CD8-positive, alpha-beta memory T cell (primary cell): ENCODE measurements at regions not wholly inside any gene's neighbourhood (a gene's known extent, or its start where the extent isn't known, plus 50 kb on each side); places are given as distances from the start of the nearest gene placed in this dataset.

ENCODE experiments used
- CTCF ChIA-PET: fragments of 350-600 bp; sonication (Branson Sonifier 250); formaldehyde crosslinking; loops from one replicate; lab custom pipeline; 2021; ENCODE audit warnings: antibody characterized with exemption; lab: Charles Lee
- POLR2A ChIA-PET: fragments of 350-600 bp; sonication (Branson Sonifier 250); formaldehyde crosslinking; loops from one replicate; lab custom pipeline; 2021; ENCODE audit warnings: antibody characterized with exemption; lab: Charles Lee
- DNase-seq, 5 donors: peaks; one replicate each; pipeline versions ENCODE4 v3.0.0 to v3.0.0-alpha.2; 2020 to 2022; ENCODE audit warnings: mixed read lengths in 1 of 5
- H3K27ac ChIP-seq: one replicate; pipeline ENCODE4 v1.7.0; 2013; ENCODE audit warnings: low read depth, mild to moderate bottlenecking, low read length, moderate library complexity
- H3K27me3 ChIP-seq: 2 replicates; pipeline ENCODE4 v1.7.0; 2013; ENCODE audit warnings: low read length, mild to moderate bottlenecking; ENCODE audit not compliant: insufficient read depth, poor library complexity, severe bottlenecking
- H3K36me3 ChIP-seq: 2 replicates; pipeline ENCODE4 v1.7.0; 2013; ENCODE audit warnings: mild to moderate bottlenecking, low read length, moderate library complexity; ENCODE audit not compliant: insufficient read depth
- H3K4me1 ChIP-seq: 2 replicates; pipeline ENCODE4 v1.7.0; 2013; ENCODE audit warnings: mild to moderate bottlenecking, low read length, moderate library complexity; ENCODE audit not compliant: insufficient read depth
- H3K4me3 ChIP-seq: 2 replicates; pipeline ENCODE4 v1.7.0; 2013; ENCODE audit warnings: mild to moderate bottlenecking, low read length
- H3K9me3 ChIP-seq: 2 replicates; pipeline ENCODE4 v1.7.0; 2013; ENCODE audit warnings: mild to moderate bottlenecking, low read length
- H3K27ac Mint-ChIP-seq, 8 donors: one replicate each; pipeline ENCODE4 v1.8.0; 2020 to 2021; ENCODE audit warnings: mixed read lengths in 8 of 8, mild to moderate bottlenecking in 6 of 8, inconsistent platforms in 3 of 8, moderate library complexity in 3 of 8
- H3K27me3 Mint-ChIP-seq, 2 donors: one replicate each; pipeline ENCODE4 v1.8.0; 2020 to 2021; ENCODE audit warnings: mixed read lengths in 2 of 2, mild to moderate bottlenecking in 1 of 2, moderate library complexity in 1 of 2
- H3K36me3 Mint-ChIP-seq, 3 donors: one replicate each; pipeline ENCODE4 v1.8.0; 2020 to 2021; ENCODE audit warnings: mixed read lengths in 3 of 3, inconsistent platforms in 1 of 3, mild to moderate bottlenecking in 1 of 3
- H3K4me1 Mint-ChIP-seq, 3 donors: one replicate each; pipeline ENCODE4 v1.8.0; 2020 to 2021; ENCODE audit warnings: mixed read lengths in 3 of 3, inconsistent platforms in 1 of 3, mild to moderate bottlenecking in 1 of 3
- H3K4me3 Mint-ChIP-seq, 7 donors: one replicate each; pipeline ENCODE4 v1.8.0; 2020 to 2021; ENCODE audit warnings: mixed read lengths in 7 of 7, mild to moderate bottlenecking in 6 of 7, moderate library complexity in 4 of 7, inconsistent platforms in 2 of 7
- H3K9me3 Mint-ChIP-seq, 5 donors: one replicate each; pipeline ENCODE4 v1.8.0; 2020 to 2022; ENCODE audit warnings: mixed read lengths in 5 of 5, mild to moderate bottlenecking in 3 of 5, moderate library complexity in 2 of 5, inconsistent platforms in 1 of 5

GRCh38 chr2:165011199-165011598 lies 55.9 kb upstream of the SLC38A11 start:
- H3K36me3 Mint-ChIP-seq: no peaks in the 10 kb centered on the region
- ChIA-PET POLR2A (no interaction called here), CTCF (no interaction called here)
- Histone ChIP-seq H3K9me3 (no peaks in the 10 kb centered on the region), H3K36me3 (no peaks in the 10 kb centered on the region), H3K27me3 (no peaks in the 10 kb centered on the region), H3K4me1 (no peaks in the 10 kb centered on the region), H3K27ac (no peak overlapping the region), H3K4me3 (no peak overlapping the region)
- no peaks in the 10 kb centered on the region for H3K9me3 Mint-ChIP-seq
- DNase-seq: no peak
- H3K4me1 Mint-ChIP-seq: no peaks in the 10 kb centered on the region
- peaks cover 3 to 14% of the 10 kb centered on the region in 2 donors for H3K27me3 Mint-ChIP-seq
- H3K27ac Mint-ChIP-seq: no peak overlapping the region
- H3K4me3 Mint-ChIP-seq: no peak overlapping the region

GRCh38 chr2:165010556-165010955 lies 55.2 kb upstream of the SLC38A11 start:
- H3K27me3 Mint-ChIP-seq: peaks cover 3 to 17% of the 10 kb centered on the region in 2 donors
- H3K9me3 Mint-ChIP-seq: no peaks in the 10 kb centered on the region
- no peak overlapping the region for H3K4me3 Mint-ChIP-seq
- no peaks in the 10 kb centered on the region for H3K4me1 ChIP-seq
- POLR2A ChIA-PET: no interaction called here
- CTCF ChIA-PET: no interaction called here
- H3K36me3 Mint-ChIP-seq: no peaks in the 10 kb centered on the region
- DNase-seq: no peak
- H3K36me3 ChIP-seq: no peaks in the 10 kb centered on the region
- no peak overlapping the region for H3K27ac ChIP-seq
- H3K9me3 ChIP-seq: no peaks in the 10 kb centered on the region
- H3K4me1 Mint-ChIP-seq: no peaks in the 10 kb centered on the region
- no peak overlapping the region for H3K4me3 ChIP-seq
- no peak overlapping the region for H3K27ac Mint-ChIP-seq
- no peaks in the 10 kb centered on the region for H3K27me3 ChIP-seq

- Mint-ChIP-seq H3K27ac (no peak overlapping the region), H3K36me3 (no peaks in the 10 kb centered on the region), H3K27me3 (peaks cover 3 to 17% of the 10 kb centered on the region in 2 donors), H3K4me1 (no peaks in the 10 kb centered on the region), H3K4me3 (no peak overlapping the region), H3K9me3 (no peaks in the 10 kb centered on the region)
- Histone ChIP-seq H3K4me3 (no peak overlapping the region), H3K4me1 (no peaks in the 10 kb centered on the region), H3K9me3 (no peaks in the 10 kb centered on the region), H3K27ac (no peak overlapping the region), H3K36me3 (no peaks in the 10 kb centered on the region), H3K27me3 (no peaks in the 10 kb centered on the region)
- POLR2A ChIA-PET: no interaction called here
- no peak for DNase-seq
- CTCF ChIA-PET: no interaction called here
Observed at GRCh38 chr2:165009466-165009865, 54.1 kb upstream of the SLC38A11 start.

GRCh38 chr2:165008730-165009315 lies 53.5 kb upstream of the SLC38A11 start:
- Mint-ChIP-seq H3K4me1 (no peaks in the 10 kb centered on the region), H3K36me3 (no peaks in the 10 kb centered on the region), H3K9me3 (no peaks in the 10 kb centered on the region), H3K4me3 (no peak overlapping the region), H3K27me3 (peaks cover 3 to 17% of the 10 kb centered on the region in 2 donors), H3K27ac (no peak overlapping the region)
- Histone ChIP-seq H3K27me3 (no peaks in the 10 kb centered on the region), H3K9me3 (no peaks in the 10 kb centered on the region), H3K4me1 (no peaks in the 10 kb centered on the region), H3K4me3 (no peak overlapping the region), H3K36me3 (no peaks in the 10 kb centered on the region), H3K27ac (no peak overlapping the region)
- POLR2A ChIA-PET: no interaction called here
- DNase-seq: no peak
- CTCF ChIA-PET: no interaction called here

DNA sequence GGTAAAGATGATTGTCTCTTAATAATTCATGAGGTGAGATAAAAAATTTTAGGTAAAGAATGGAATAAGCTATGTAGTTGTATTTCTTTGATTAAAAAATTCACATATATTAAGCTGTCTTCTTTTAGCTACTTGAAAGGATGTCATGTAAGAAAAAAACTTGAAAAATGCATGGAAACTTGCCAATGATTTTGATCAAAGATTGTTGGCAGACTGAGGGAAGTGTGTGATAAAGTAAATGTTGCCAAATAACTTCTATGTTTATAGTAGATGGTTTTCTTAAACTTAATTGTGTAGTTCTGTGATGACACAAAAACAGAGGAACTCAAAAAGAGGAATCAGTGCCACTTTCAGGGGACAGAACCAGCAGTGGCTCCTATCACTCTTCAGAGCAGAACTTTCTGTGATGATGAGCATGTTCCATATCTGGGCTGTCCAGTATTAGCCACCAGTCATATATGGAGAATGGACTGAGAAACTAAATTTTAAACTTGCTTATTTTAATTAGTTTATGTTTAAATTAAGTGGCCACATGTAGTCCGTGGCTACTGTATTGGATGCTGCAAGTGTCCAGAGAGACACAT lies 51.9 kb upstream of the SLC38A11 start:
- Mint-ChIP-seq H3K9me3 (no peaks in the 10 kb centered on the region), H3K27me3 (peaks cover 2 to 17% of the 10 kb centered on the region in 2 donors), H3K4me1 (no peaks in the 10 kb centered on the region), H3K27ac (no peak overlapping the region), H3K36me3 (no peaks in the 10 kb centered on the region), H3K4me3 (no peak overlapping the region)
- Histone ChIP-seq H3K27ac (no peak overlapping the region), H3K4me1 (no peaks in the 10 kb centered on the region), H3K4me3 (no peak overlapping the region), H3K9me3 (no peaks in the 10 kb centered on the region), H3K36me3 (no peaks in the 10 kb centered on the region), H3K27me3 (no peaks in the 10 kb centered on the region)
- ChIA-PET CTCF (no interaction called here), POLR2A (no interaction called here)
- no peak for DNase-seq
